Left renal pelvis (tissue), 4 donors: ENCODE measurements at regions not wholly inside any gene's neighbourhood (a gene's known extent, or its start where the extent isn't known, plus 50 kb on each side); places are given as distances from the start of the nearest gene placed in this dataset.

Source experiments
- DNase-seq, 4 donors: peaks; one replicate each; pipeline ENCODE4 v3.0.0-alpha.2; 2013; ENCODE audit warnings: low read depth in 4 of 4, low spot score in 3 of 4

GRCh38 chr13:84542348-84542747 lies 660.1 kb upstream of the SLITRK1 start:
- no peak for DNase-seq

GRCh38 chr13:84536906-84537305 lies 654.6 kb upstream of the SLITRK1 start:
- no peak for DNase-seq

GRCh38 chr13:84528408-84529070 lies 646.3 kb upstream of the SLITRK1 start:
- DNase-seq, result no peak

GRCh38 chr13:84525865-84526264 lies 643.6 kb upstream of the SLITRK1 start:
- DNase-seq, result no peak

- DNase-seq, result no peak
Measured at GRCh38 chr13:84524586-84524985, 642.3 kb upstream of the SLITRK1 start.

- DNase-seq, result peak in 1 of 4 donors; percentile 1
Measured at GRCh38 chr13:84500016-84500415, 617.7 kb upstream of the SLITRK1 start.

GRCh38 chr13:84497613-84498012 lies 615.3 kb upstream of the SLITRK1 start:
- DNase-seq, result no peak

GRCh38 chr13:84491952-84492351 lies 609.7 kb upstream of the SLITRK1 start:
- DNase-seq, result no peak

- DNase-seq, result no peak
Measured at GRCh38 chr13:84487752-84488151, 605.5 kb upstream of the SLITRK1 start.

GRCh38 chr13:84481958-84482357 lies 599.7 kb upstream of the SLITRK1 start:
- no peak for DNase-seq

- no peak for DNase-seq
Measured at GRCh38 chr13:84479656-84480055, 597.4 kb upstream of the SLITRK1 start.

GRCh38 chr13:84470528-84470927 lies 588.3 kb upstream of the SLITRK1 start:
- no peak for DNase-seq

- DNase-seq, result no peak
Measured at GRCh38 chr13:84466461-84466860, 584.2 kb upstream of the SLITRK1 start.

GRCh38 chr13:84460989-84461388 lies 578.7 kb upstream of the SLITRK1 start:
- DNase-seq, result no peak

- no peak for DNase-seq
Measured at GRCh38 chr13:84455143-84455905, 573.0 kb upstream of the SLITRK1 start.

GRCh38 chr13:84447640-84447978 lies 565.3 kb upstream of the SLITRK1 start:
- DNase-seq, result no peak

GRCh38 chr13:84446972-84447639 lies 564.8 kb upstream of the SLITRK1 start:
- DNase-seq, result no peak

- DNase-seq, result no peak
Measured at GRCh38 chr13:84445776-84446175, 563.5 kb upstream of the SLITRK1 start.

- no peak for DNase-seq
Measured at GRCh38 chr13:84443463-84443862, 561.2 kb upstream of the SLITRK1 start.

- no peak for DNase-seq
Measured at GRCh38 chr13:84439108-84439507, 556.8 kb upstream of the SLITRK1 start.

GRCh38 chr13:84433024-84433423 lies 550.8 kb upstream of the SLITRK1 start:
- no peak for DNase-seq

GRCh38 chr13:84431646-84432045 lies 549.4 kb upstream of the SLITRK1 start:
- no peak for DNase-seq
